Breast epithelium (tissue), 3 donors: ENCODE measurements at regions not wholly inside any gene's neighbourhood (a gene's known extent, or its start where the extent isn't known, plus 50 kb on each side); places are given as distances from the start of the nearest gene placed in this dataset.

Experiments used
- CTCF ChIP-seq, 3 donors: fragments of 450-650 bp; IDR thresholded peaks; one replicate each; pipeline ENCODE4 v1.5.1; 2016 to 2017; ENCODE audit warnings: antibody characterized with exemption in 3 of 3, mild to moderate bottlenecking in 3 of 3, moderate library complexity in 3 of 3
- POLR2AphosphoS5 ChIP-seq, 3 donors: sonication (generic); formaldehyde crosslinking; IDR thresholded peaks; one replicate each; pipeline ENCODE4 v1.6.1; 2017; ENCODE audit warnings: antibody characterized with exemption in 3 of 3

DNA sequence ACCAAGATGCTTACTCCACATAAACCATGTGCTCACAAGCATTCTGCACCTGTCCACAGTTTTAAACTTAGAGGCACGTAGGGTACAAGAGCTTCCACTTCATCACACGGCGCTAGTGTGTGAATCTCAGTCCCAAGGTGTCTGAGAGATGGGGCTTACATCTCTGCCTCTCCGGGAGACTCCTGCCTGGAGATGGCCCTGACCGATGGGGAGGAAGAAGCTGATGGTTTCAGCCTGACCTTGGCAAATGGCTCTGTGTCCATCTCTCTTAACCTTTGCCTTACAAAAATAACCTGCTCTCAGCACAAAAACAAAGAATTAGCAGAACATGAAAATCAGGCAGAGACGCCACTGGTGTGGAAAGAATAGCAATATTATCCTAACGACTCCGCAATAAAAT is 559.3 kb upstream of the B3GAT1 start:
- no peak for TF ChIP-seq CTCF (IDR thresholded peaks at IDR 0.05)
- no peak for TF ChIP-seq POLR2AphosphoS5 (IDR thresholded peaks at IDR 0.05)
